Right hindlimb (tissue), 1 donor: ENCODE measurements at regions not wholly inside any gene's neighbourhood (a gene's known extent, or its start where the extent isn't known, plus 50 kb on each side); places are given as distances from the start of the nearest gene placed in this dataset.

Source experiments
- DNase-seq: peaks from one replicate; pipeline ENCODE4 v3.0.0-alpha.2; 2018

- DNase-seq: no peak
These were observed 292.9 kb downstream of the NSG2 start for GRCh38 chr5:174338185-174339010.

GRCh38 chr5:174339130-174339529 lies 293.6 kb downstream of the NSG2 start:
- DNase-seq: no peak

- no peak for DNase-seq
These were observed 294.7 kb downstream of the NSG2 start for GRCh38 chr5:174340226-174340625.

GRCh38 chr5:174342696-174343095 lies 297.2 kb downstream of the NSG2 start:
- DNase-seq: no peak

- no peak for DNase-seq
These were observed 298.3 kb downstream of the NSG2 start for GRCh38 chr5:174343826-174344225.

- DNase-seq: no peak
These were observed 298.8 kb downstream of the NSG2 start for GRCh38 chr5:174344335-174344734.

- no peak for DNase-seq
These were observed 301.7 kb downstream of the NSG2 start for GRCh38 chr5:174347183-174347582.

GRCh38 chr5:174348311-174348981 lies 302.9 kb downstream of the NSG2 start:
- peak; percentile 45 for DNase-seq

GRCh38 chr5:174352681-174353080 lies 307.2 kb downstream of the NSG2 start:
- DNase-seq: no peak

- DNase-seq: no peak
These were observed 309.1 kb downstream of the NSG2 start for GRCh38 chr5:174354571-174354970.

GRCh38 chr5:174355208-174355612 lies 309.7 kb downstream of the NSG2 start:
- no peak for DNase-seq

GRCh38 chr5:174355995-174356394 lies 310.5 kb downstream of the NSG2 start:
- no peak for DNase-seq

GRCh38 chr5:174356536-174356935 lies 311.0 kb downstream of the NSG2 start:
- no peak for DNase-seq

- no peak for DNase-seq
These were observed 312.8 kb downstream of the NSG2 start for GRCh38 chr5:174358276-174358675.

- no peak for DNase-seq
These were observed 313.6 kb downstream of the NSG2 start for GRCh38 chr5:174359071-174359470.

GRCh38 chr5:174362514-174362913 lies 317.0 kb downstream of the NSG2 start:
- no peak for DNase-seq

GRCh38 chr5:174363934-174364333 lies 318.4 kb downstream of the NSG2 start:
- DNase-seq: no peak

- no peak for DNase-seq
These were observed 319.2 kb downstream of the NSG2 start for GRCh38 chr5:174364676-174365075.

- DNase-seq: no peak
These were observed 326.1 kb downstream of the NSG2 start for GRCh38 chr5:174371600-174372094.

- no peak for DNase-seq
These were observed 328.7 kb downstream of the NSG2 start for GRCh38 chr5:174374206-174374605.

GRCh38 chr5:174376056-174376455 lies 330.6 kb downstream of the NSG2 start:
- DNase-seq: no peak

GRCh38 chr5:174376726-174377373 lies 331.3 kb downstream of the NSG2 start:
- no peak for DNase-seq

- DNase-seq: no peak
These were observed 332.8 kb downstream of the NSG2 start for GRCh38 chr5:174378121-174378874.
